ENCODE measurements at regions not wholly inside any gene's neighbourhood (a gene's known extent, or its start where the extent isn't known, plus 50 kb on each side); places are given as distances from the start of the nearest gene placed in this dataset.
"Not testable (repeated sequence)": the region's sequence is repeated elsewhere in the genome, so short reads cannot be mapped to it uniquely, and the experiment has no call there.

- not testable (repeated sequence) for DNase-seq
Measured at GRCh38 chr15:81705727-81706126, 331.7 kb upstream of the TMC3 start.

GRCh38 chr15:81686021-81686420 is 312.0 kb upstream of the TMC3 start:
- no peak for DNase-seq

- no peak for DNase-seq
Measured at GRCh38 chr15:81685237-81685636, 311.2 kb upstream of the TMC3 start.

GRCh38 chr15:81680829-81681228 is 306.8 kb upstream of the TMC3 start:
- no peak for DNase-seq

GRCh38 chr15:81666839-81667238 is 292.8 kb upstream of the TMC3 start:
- DNase-seq: peak; percentile 33 to 87

GRCh38 chr15:81660976-81661375 is 287.0 kb upstream of the TMC3 start:
- DNase-seq: no peak

- peak; percentile 0 to 36 for DNase-seq
Measured at GRCh38 chr15:81653259-81653658, 279.2 kb upstream of the TMC3 start.

GRCh38 chr15:81645470-81645869 is 271.5 kb upstream of the TMC3 start:
- no peak for DNase-seq

- no peak for DNase-seq
Measured at GRCh38 chr15:81643771-81644170, 269.8 kb upstream of the TMC3 start.

- no peak for DNase-seq
Measured at GRCh38 chr15:81642451-81642990, 268.5 kb upstream of the TMC3 start.

GRCh38 chr15:81636064-81636463 is 262.1 kb upstream of the TMC3 start:
- DNase-seq: not testable (repeated sequence)

GRCh38 chr15:81633889-81634288 is 259.9 kb upstream of the TMC3 start:
- no peak for DNase-seq

GRCh38 chr15:81625896-81626295 is 251.9 kb upstream of the TMC3 start:
- no peak for DNase-seq

- no peak for DNase-seq
Measured at GRCh38 chr15:81619002-81619401, 245.0 kb upstream of the TMC3 start.

- no peak for DNase-seq
Measured at GRCh38 chr15:81612631-81613030, 238.6 kb upstream of the TMC3 start.

- no peak for DNase-seq
Measured at GRCh38 chr15:81611679-81612078, 237.7 kb upstream of the TMC3 start.

GRCh38 chr15:81608309-81608829 is 234.4 kb upstream of the TMC3 start:
- no peak for DNase-seq

GRCh38 chr15:81604713-81605112 is 230.7 kb upstream of the TMC3 start:
- no peak for DNase-seq

- DNase-seq: no peak
Measured at GRCh38 chr15:81596159-81596865, 222.3 kb upstream of the TMC3 start.

- DNase-seq: no peak
Measured at GRCh38 chr15:81595752-81596151, 221.7 kb upstream of the TMC3 start.

- DNase-seq: no peak
Measured at GRCh38 chr15:81589671-81590070, 215.7 kb upstream of the TMC3 start.

GRCh38 chr15:81575436-81576123 is 201.6 kb upstream of the TMC3 start:
- no peak for DNase-seq

GRCh38 chr15:81573098-81573746 is 199.2 kb upstream of the TMC3 start:
- DNase-seq: no peak

- no peak for DNase-seq
Measured at GRCh38 chr15:81572190-81572589, 198.2 kb upstream of the TMC3 start.

Data from inflammatory macrophage treated with lipopolysaccharide for 1 hour (primary cell).